Fibroblast of lung (primary cell): ENCODE measurements at regions not wholly inside any gene's neighbourhood (a gene's known extent, or its start where the extent isn't known, plus 50 kb on each side); places are given as distances from the start of the nearest gene placed in this dataset.

ENCODE experiments used
- DNase-seq, 2 donors: peaks; one replicate each; pipeline versions ENCODE4 v3.0.0 to v3.0.0-alpha.2; 2010; ENCODE audit warnings: low read depth in 2 of 2
- H2AFZ ChIP-seq: 2 replicates; pipeline ENCODE4 v1.5.1; 2012; ENCODE audit warnings: low read length, control low read depth, inconsistent platforms
- H3K27ac ChIP-seq: 2 replicates; pipeline ENCODE4 v1.5.1; 2011; ENCODE audit warnings: low read length, control low read depth; ENCODE audit not compliant: insufficient read depth
- H3K27me3 ChIP-seq: 2 replicates; pipeline ENCODE4 v1.5.1; 2011; ENCODE audit warnings: mild to moderate bottlenecking, low read length; ENCODE audit not compliant: control insufficient read depth, insufficient read depth
- H3K36me3 ChIP-seq: 2 replicates; pipeline ENCODE4 v1.5.1; 2011; ENCODE audit warnings: low read length; ENCODE audit not compliant: control insufficient read depth, insufficient read depth
- H3K4me1 ChIP-seq: 2 replicates; pipeline ENCODE4 v1.5.1; 2011; ENCODE audit warnings: low read length; ENCODE audit not compliant: control insufficient read depth, insufficient read depth; ENCODE audit errors: extremely low read depth
- H3K4me2 ChIP-seq: 2 replicates; pipeline ENCODE4 v1.5.1; 2011; ENCODE audit warnings: low read length, control low read depth; ENCODE audit not compliant: insufficient read depth; ENCODE audit errors: extremely low read depth
- H3K4me3 ChIP-seq, 4 experiments: fragments of 200-600 bp in 1 of 4; sonication (generic) in 1 of 4; replicated peaks in 1 of 4; 2 replicates each; pipeline ENCODE4 v1.5.1; 2011 to 2016; ENCODE audit warnings: low read length in 4 of 4, low read depth in 3 of 4, mild to moderate bottlenecking in 3 of 4, control low read depth in 2 of 4, inconsistent platforms in 1 of 4, mixed read lengths in 1 of 4; ENCODE audit not compliant: insufficient read depth in 1 of 4; ENCODE audit errors: control extremely low read depth in 1 of 4
- H3K79me2 ChIP-seq: 2 replicates; pipeline ENCODE4 v1.5.1; 2012; ENCODE audit warnings: mild to moderate bottlenecking, low read length, inconsistent platforms; ENCODE audit not compliant: control insufficient read depth, insufficient read depth
- H3K9ac ChIP-seq: 2 replicates; pipeline ENCODE4 v1.5.1; 2011; ENCODE audit warnings: mild to moderate bottlenecking, low read length, control low read depth; ENCODE audit not compliant: insufficient read depth
- H3K9me3 ChIP-seq: 2 replicates; pipeline ENCODE4 v1.5.1; 2012; ENCODE audit warnings: low read depth, low read length; ENCODE audit not compliant: control insufficient read depth, insufficient read depth
- H4K20me1 ChIP-seq: 2 replicates; pipeline ENCODE4 v1.5.1; 2011; ENCODE audit warnings: low read length; ENCODE audit not compliant: control insufficient read depth, insufficient read depth; ENCODE audit errors: extremely low read depth
- EZH2 ChIP-seq: IDR thresholded peaks from 2 replicates; pipeline ENCODE4 v1.5.1; 2012; ENCODE audit warnings: low read length, control low read depth, mild to moderate bottlenecking; ENCODE audit errors: missing control alignments
- TF ChIP-seq, protein P1 (sequence below), 2 donors: IDR thresholded peaks in 1 of 2; conservative IDR thresholded peaks in 1 of 2; 1 replicate in 1 of 2; 2 replicates in 1 of 2; pipeline ENCODE4 v1.5.1; 2011 to 2012; ENCODE audit warnings: low read length in 2 of 2, control low read depth in 1 of 2, inconsistent platforms in 1 of 2, low read depth in 1 of 2, mild to moderate bottlenecking in 1 of 2

GRCh38 chr12:33832900-33833299 is 189.4 kb upstream of the ALG10 start:
- H3K4me2 ChIP-seq = no peak overlapping the region
- DNase-seq = no peak
- no peaks in the 10 kb centered on the region for H3K36me3 ChIP-seq
- no peak overlapping the region for H3K4me3 ChIP-seq
- H3K9ac ChIP-seq = no peak overlapping the region
- H3K79me2 ChIP-seq = no peaks in the 10 kb centered on the region
- H3K9me3 ChIP-seq = no peaks in the 10 kb centered on the region
- H3K4me1 ChIP-seq = no peaks in the 10 kb centered on the region
- H4K20me1 ChIP-seq = no peaks in the 10 kb centered on the region
- no peak overlapping the region for H2AFZ ChIP-seq
- H3K27me3 ChIP-seq = no peaks in the 10 kb centered on the region
- H3K27ac ChIP-seq = no peak overlapping the region
- no peak for TF ChIP-seq EZH2
- TF ChIP-seq, protein P1, sequence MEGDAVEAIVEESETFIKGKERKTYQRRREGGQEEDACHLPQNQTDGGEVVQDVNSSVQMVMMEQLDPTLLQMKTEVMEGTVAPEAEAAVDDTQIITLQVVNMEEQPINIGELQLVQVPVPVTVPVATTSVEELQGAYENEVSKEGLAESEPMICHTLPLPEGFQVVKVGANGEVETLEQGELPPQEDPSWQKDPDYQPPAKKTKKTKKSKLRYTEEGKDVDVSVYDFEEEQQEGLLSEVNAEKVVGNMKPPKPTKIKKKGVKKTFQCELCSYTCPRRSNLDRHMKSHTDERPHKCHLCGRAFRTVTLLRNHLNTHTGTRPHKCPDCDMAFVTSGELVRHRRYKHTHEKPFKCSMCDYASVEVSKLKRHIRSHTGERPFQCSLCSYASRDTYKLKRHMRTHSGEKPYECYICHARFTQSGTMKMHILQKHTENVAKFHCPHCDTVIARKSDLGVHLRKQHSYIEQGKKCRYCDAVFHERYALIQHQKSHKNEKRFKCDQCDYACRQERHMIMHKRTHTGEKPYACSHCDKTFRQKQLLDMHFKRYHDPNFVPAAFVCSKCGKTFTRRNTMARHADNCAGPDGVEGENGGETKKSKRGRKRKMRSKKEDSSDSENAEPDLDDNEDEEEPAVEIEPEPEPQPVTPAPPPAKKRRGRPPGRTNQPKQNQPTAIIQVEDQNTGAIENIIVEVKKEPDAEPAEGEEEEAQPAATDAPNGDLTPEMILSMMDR (conservative IDR thresholded peaks at IDR 0.05 in 1 of 2, IDR thresholded peaks at IDR 0.05 in 1 of 2; ENCODE audit: low read depth in 1 of 2, low read length in 2 of 2) = no peak

GRCh38 chr12:33834672-33835071 is 187.6 kb upstream of the ALG10 start:
- no peak overlapping the region for H3K9ac ChIP-seq
- H4K20me1 ChIP-seq = no peaks in the 10 kb centered on the region
- H3K4me2 ChIP-seq = no peak overlapping the region
- H2AFZ ChIP-seq = no peak overlapping the region
- H3K36me3 ChIP-seq = no peaks in the 10 kb centered on the region
- no peak overlapping the region for H3K4me3 ChIP-seq
- no peaks in the 10 kb centered on the region for H3K27me3 ChIP-seq
- no peaks in the 10 kb centered on the region for H3K9me3 ChIP-seq
- H3K27ac ChIP-seq = no peak overlapping the region
- TF ChIP-seq, protein P1 (conservative IDR thresholded peaks at IDR 0.05 in 1 of 2, IDR thresholded peaks at IDR 0.05 in 1 of 2; ENCODE audit: low read depth in 1 of 2, low read length in 2 of 2) = no peak
- no peak for TF ChIP-seq EZH2
- no peak for DNase-seq
- no peaks in the 10 kb centered on the region for H3K4me1 ChIP-seq
- no peaks in the 10 kb centered on the region for H3K79me2 ChIP-seq

- H3K27ac ChIP-seq = no peak overlapping the region
- H3K79me2 ChIP-seq = no peaks in the 10 kb centered on the region
- TF ChIP-seq, protein P1 (conservative IDR thresholded peaks at IDR 0.05 in 1 of 2, IDR thresholded peaks at IDR 0.05 in 1 of 2; ENCODE audit: low read depth in 1 of 2, low read length in 2 of 2) = no peak
- no peak for TF ChIP-seq EZH2
- no peak overlapping the region for H2AFZ ChIP-seq
- H3K9me3 ChIP-seq = no peaks in the 10 kb centered on the region
- H3K4me3 ChIP-seq = no peak overlapping the region
- no peaks in the 10 kb centered on the region for H4K20me1 ChIP-seq
- H3K27me3 ChIP-seq = no peaks in the 10 kb centered on the region
- no peak overlapping the region for H3K4me2 ChIP-seq
- no peaks in the 10 kb centered on the region for H3K4me1 ChIP-seq
- no peak for DNase-seq
- H3K9ac ChIP-seq = no peak overlapping the region
- H3K36me3 ChIP-seq = no peaks in the 10 kb centered on the region
Measured at GRCh38 chr12:33876618-33877017, 145.7 kb upstream of the ALG10 start.
